RPMI8226 (cell line): ENCODE measurements at regions not wholly inside any gene's neighbourhood (a gene's known extent, or its start where the extent isn't known, plus 50 kb on each side); places are given as distances from the start of the nearest gene placed in this dataset.
"Not testable (repeated sequence)": the region's sequence is repeated elsewhere in the genome, so short reads cannot be mapped to it uniquely, and the experiment has no call there.

Experiments
- DNase-seq: peaks from one replicate; pipeline ENCODE4 v3.0.0-alpha.2; 2015

GRCh38 chr10:46204482-46205102 lies 82.2 kb upstream of the ANTXRL start:
- not testable (repeated sequence) for DNase-seq

- DNase-seq, result not testable (repeated sequence)
These were observed 76.4 kb upstream of the ANTXRL start for GRCh38 chr10:46210427-46210826.

GRCh38 chr10:46215426-46215825 lies 71.4 kb upstream of the ANTXRL start:
- DNase-seq, result no peak

GRCh38 chr10:46216003-46216634 lies 70.7 kb upstream of the ANTXRL start:
- no peak for DNase-seq

GRCh38 chr10:46216836-46217751 lies 69.7 kb upstream of the ANTXRL start:
- no peak for DNase-seq

- DNase-seq, result no peak
These were observed 68.9 kb upstream of the ANTXRL start for GRCh38 chr10:46217752-46218453.

GRCh38 chr10:46218921-46219320 lies 67.9 kb upstream of the ANTXRL start:
- no peak for DNase-seq

- DNase-seq, result not testable (repeated sequence)
These were observed 67.3 kb upstream of the ANTXRL start for GRCh38 chr10:46219431-46219990.

- DNase-seq, result no peak
These were observed 66.6 kb upstream of the ANTXRL start for GRCh38 chr10:46220187-46220586.

GRCh38 chr10:46220872-46221538 lies 65.8 kb upstream of the ANTXRL start:
- no peak for DNase-seq

- no peak for DNase-seq
These were observed 64.3 kb upstream of the ANTXRL start for GRCh38 chr10:46222364-46222935.

GRCh38 chr10:46223064-46223480 lies 63.7 kb upstream of the ANTXRL start:
- DNase-seq, result peak; percentile 12

GRCh38 chr10:46223626-46224413 lies 63.0 kb upstream of the ANTXRL start:
- DNase-seq, result no peak

- no peak for DNase-seq
These were observed 62.4 kb upstream of the ANTXRL start for GRCh38 chr10:46224414-46224682.

- no peak for DNase-seq
These were observed 61.2 kb upstream of the ANTXRL start for GRCh38 chr10:46225597-46225996.

GRCh38 chr10:46226232-46226631 lies 60.6 kb upstream of the ANTXRL start:
- DNase-seq, result no peak

GRCh38 chr10:46226900-46227558 lies 59.8 kb upstream of the ANTXRL start:
- no peak for DNase-seq

- no peak for DNase-seq
These were observed 59.2 kb upstream of the ANTXRL start for GRCh38 chr10:46227571-46227935.

- DNase-seq, result no peak
These were observed 58.7 kb upstream of the ANTXRL start for GRCh38 chr10:46227936-46228562.

GRCh38 chr10:46228563-46229071 lies 58.2 kb upstream of the ANTXRL start:
- peak; percentile 47 for DNase-seq
